ENCODE measurements at regions not wholly inside any gene's neighbourhood (a gene's known extent, or its start where the extent isn't known, plus 50 kb on each side); places are given as distances from the start of the nearest gene placed in this dataset.

DNA sequence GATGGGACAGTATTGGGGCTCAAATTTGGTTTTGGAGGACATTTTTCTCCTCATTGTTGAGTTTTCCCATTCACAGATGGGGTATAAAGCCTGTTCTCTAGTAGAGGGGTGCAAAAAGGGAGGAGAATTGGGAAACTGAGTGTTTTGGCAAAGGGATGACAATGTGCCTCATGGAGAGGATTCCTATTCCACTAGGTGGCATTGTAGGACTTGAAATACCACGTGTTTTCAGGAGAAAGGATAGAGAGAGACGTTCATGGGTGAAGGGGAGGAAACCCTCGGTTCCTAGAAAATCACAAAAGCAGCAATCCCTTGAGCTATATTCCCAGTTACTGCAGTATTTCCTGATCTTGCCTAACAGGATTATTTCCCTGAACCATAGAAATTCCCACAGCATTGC is 113.7 kb upstream of the SRD5A2 start:
- no peak overlapping the region for H3K56ac ChIP-seq (ENCODE audit: insufficient read length, low read depth, low read length)
- H4K91ac ChIP-seq (ENCODE audit: insufficient read length, low read depth, low read length), result no peak overlapping the region
- no peak overlapping the region for H2BK20ac ChIP-seq (ENCODE audit: low read depth, low read length, poor library complexity, severe bottlenecking)
- peaks cover 56% of the 10 kb centered on the region for H3K9me3 ChIP-seq (ENCODE audit: control insufficient read depth, low read depth, low read length)
- H3T11ph ChIP-seq (ENCODE audit: low read length), result no peak overlapping the region
- H3K4me1 ChIP-seq (ENCODE audit: insufficient read depth, low read length), result no peaks in the 10 kb centered on the region
- H3K36me3 Mint-ChIP-seq (ENCODE audit: insufficient read depth in 1 of 3, low read depth in 3 of 3), result peaks cover 18 to 30% (median 25%) of the 10 kb centered on the region in 3 experiments
- peaks cover 17% of the 10 kb centered on the region for H3K27me3 Mint-ChIP-seq (ENCODE audit: low read depth)
- H4K5ac ChIP-seq (ENCODE audit: insufficient read length, low read depth, low read length), result no peak overlapping the region
- no peak overlapping the region for H2BK15ac ChIP-seq (ENCODE audit: low read depth, low read length)
- H3K9ac ChIP-seq (ENCODE audit: extremely low read depth, insufficient read length, low read length), result no peak overlapping the region
- H3K23ac ChIP-seq (ENCODE audit: insufficient read length, low read depth, low read length), result no peak overlapping the region
- H3K79me2 ChIP-seq (ENCODE audit: insufficient read depth, low read length), result no peaks in the 10 kb centered on the region
- H3K4me2 ChIP-seq (ENCODE audit: insufficient read depth, insufficient read length, low read length), result no peak overlapping the region
- H3K4me1 Mint-ChIP-seq, result no peaks in the 10 kb centered on the region
- peaks cover 76% of the 10 kb centered on the region in 2 experiments for H3K9me3 Mint-ChIP-seq
- H2BK5ac ChIP-seq (ENCODE audit: insufficient read length, low read length), result no peak overlapping the region
- no CpG with 5 or more reads among the region's 3 CpGs for WGBS (ENCODE audit: extremely low coverage, insufficient read length, low lambda C conversion rate)
- no peak overlapping the region for H3K4me3 Mint-ChIP-seq
- H2AK5ac ChIP-seq (ENCODE audit: insufficient read length, low read length), result no peak overlapping the region
- no peaks in the 10 kb centered on the region for H3K79me1 ChIP-seq (ENCODE audit: insufficient read depth, low read depth, low read length, poor library complexity, severe bottlenecking)
- no peak overlapping the region for H2BK12ac ChIP-seq (ENCODE audit: insufficient read length, low read depth, low read length)
- H4K8ac ChIP-seq (replicated peaks; ENCODE audit: insufficient read length, low read depth, low read length), result no peak overlapping the region
- H2AFZ ChIP-seq (ENCODE audit: low read length), result no peak overlapping the region
- no peak overlapping the region for H3K27ac Mint-ChIP-seq
- H3K18ac ChIP-seq (ENCODE audit: insufficient read length, low read depth, low read length), result no peak overlapping the region
- H3K27ac ChIP-seq (ENCODE audit: insufficient read length, low read depth, low read length), result no peak overlapping the region
- H3K14ac ChIP-seq (ENCODE audit: insufficient read depth, low read length), result no peak overlapping the region
- no peaks in the 10 kb centered on the region for H4K20me1 ChIP-seq (ENCODE audit: control insufficient read depth, insufficient read depth, insufficient read length)
- H3K27me3 ChIP-seq (ENCODE audit: insufficient read depth, low read length), result no peaks in the 10 kb centered on the region
- H3K4ac ChIP-seq (ENCODE audit: low read depth, low read length), result no peak overlapping the region
- TF ChIP-seq, protein P1, sequence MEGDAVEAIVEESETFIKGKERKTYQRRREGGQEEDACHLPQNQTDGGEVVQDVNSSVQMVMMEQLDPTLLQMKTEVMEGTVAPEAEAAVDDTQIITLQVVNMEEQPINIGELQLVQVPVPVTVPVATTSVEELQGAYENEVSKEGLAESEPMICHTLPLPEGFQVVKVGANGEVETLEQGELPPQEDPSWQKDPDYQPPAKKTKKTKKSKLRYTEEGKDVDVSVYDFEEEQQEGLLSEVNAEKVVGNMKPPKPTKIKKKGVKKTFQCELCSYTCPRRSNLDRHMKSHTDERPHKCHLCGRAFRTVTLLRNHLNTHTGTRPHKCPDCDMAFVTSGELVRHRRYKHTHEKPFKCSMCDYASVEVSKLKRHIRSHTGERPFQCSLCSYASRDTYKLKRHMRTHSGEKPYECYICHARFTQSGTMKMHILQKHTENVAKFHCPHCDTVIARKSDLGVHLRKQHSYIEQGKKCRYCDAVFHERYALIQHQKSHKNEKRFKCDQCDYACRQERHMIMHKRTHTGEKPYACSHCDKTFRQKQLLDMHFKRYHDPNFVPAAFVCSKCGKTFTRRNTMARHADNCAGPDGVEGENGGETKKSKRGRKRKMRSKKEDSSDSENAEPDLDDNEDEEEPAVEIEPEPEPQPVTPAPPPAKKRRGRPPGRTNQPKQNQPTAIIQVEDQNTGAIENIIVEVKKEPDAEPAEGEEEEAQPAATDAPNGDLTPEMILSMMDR (conservative IDR thresholded peaks at IDR 0.05), result peak; percentile 39; the same call in 2 of the 3 replicates
- no peak overlapping the region for H2BK120ac ChIP-seq (ENCODE audit: low read depth, low read length, poor library complexity, severe bottlenecking)
- H3K23me2 ChIP-seq (ENCODE audit: insufficient read length, low read depth, low read length, poor library complexity, severe bottlenecking), result no peaks in the 10 kb centered on the region
- DNase-seq, result no peak

All from H9 (cell line).